Kidney capillary endothelial cell (primary cell): ENCODE measurements at regions not wholly inside any gene's neighbourhood (a gene's known extent, or its start where the extent isn't known, plus 50 kb on each side); places are given as distances from the start of the nearest gene placed in this dataset.
A peak's percentile ranks its signal among the peaks of the same experiment; 100 is the strongest.

ENCODE experiments used
- DNase-seq: peaks from one replicate; pipeline ENCODE4 v3.0.0-alpha.2; 2018; ENCODE audit warnings: low spot score

DNA sequence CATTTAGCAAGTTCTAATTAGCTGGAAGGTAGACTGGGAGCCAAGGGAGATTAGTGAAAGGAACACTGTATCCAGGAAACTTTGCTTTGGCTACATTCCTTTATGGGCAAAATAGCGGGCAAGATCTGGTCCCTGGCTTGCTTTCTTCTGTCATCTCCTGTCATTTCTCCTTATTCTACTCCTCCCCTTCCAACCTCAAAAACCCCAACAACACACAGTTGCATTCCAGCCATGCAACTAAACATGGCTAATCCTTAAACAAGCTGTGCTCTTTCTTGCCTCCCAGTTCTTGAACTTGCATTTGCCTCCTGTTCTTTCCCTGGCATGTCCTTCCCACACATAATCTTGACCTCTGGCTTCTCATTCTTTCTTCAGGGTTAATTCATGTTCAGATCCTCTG lies 59.5 kb upstream of the CDCA7L start:
- no peak for DNase-seq

DNA sequence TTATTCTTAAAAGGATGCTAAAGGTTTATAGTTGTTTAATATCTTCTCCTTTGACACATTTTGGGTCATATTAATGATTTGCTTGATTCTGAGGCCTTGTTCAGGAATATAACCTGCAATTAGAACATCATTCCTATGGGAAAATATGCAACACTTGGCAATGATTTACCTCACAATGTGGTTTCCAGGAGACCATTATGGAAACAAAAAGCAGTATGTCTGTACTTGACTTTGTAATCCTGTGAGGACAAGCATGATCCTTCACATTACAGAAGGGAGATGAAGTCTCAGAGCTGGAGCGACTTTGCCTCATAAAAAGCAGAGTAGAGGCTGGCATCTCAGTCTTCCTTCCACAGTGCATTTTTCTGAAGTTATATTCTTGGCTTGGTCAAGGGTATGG lies 57.0 kb upstream of the CDCA7L start:
- no peak for DNase-seq

DNA sequence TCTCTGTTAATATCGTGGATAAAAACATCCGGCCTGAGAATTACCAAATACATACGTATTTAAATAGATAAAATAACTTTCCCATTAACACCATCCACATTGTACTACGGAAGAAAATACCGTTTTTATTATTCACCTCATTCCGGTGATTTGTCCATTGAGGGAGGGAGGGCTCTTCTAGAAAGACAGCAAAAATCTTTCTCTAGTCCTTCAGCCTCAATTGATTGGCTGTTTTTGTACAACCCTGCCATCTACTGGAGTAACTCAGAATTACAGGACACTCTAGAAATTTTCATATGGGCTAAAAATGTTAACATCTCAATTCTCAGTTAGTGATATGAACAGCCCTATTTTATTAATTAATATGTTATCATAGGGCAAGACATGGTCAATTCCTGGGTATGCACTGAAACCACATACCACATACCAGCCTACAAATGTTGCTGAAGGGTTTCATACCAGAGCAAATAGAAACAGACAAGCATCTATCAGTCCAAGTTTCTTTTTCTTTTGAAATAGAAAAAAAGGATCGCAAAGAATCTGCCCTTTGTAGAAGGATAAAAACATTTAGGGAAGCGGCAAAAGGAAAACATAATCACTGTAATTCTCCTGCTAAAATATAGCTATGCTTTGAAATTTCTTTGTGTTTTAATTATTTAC lies 55.8 kb upstream of the CDCA7L start:
- peak; percentile 82 for DNase-seq

DNA sequence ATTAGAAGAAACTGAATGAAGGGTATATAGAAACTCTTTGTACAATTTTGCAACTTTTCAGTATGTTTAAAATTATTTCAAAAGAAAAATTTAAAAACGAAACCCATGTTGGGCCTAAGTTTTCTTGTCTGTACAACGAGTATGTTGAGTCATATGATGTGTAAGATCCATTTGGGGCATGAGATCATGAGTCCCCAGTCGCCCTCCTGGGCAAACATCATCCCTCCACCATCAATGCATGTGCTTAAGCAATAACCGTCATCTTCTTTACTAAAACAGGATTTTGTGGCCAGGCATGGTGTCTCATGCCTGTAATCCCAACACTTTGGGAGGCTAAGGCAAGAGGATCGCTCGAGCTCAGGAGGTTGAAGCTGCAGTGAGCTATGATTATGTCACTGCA lies 54.2 kb upstream of the CDCA7L start:
- no peak for DNase-seq

DNA sequence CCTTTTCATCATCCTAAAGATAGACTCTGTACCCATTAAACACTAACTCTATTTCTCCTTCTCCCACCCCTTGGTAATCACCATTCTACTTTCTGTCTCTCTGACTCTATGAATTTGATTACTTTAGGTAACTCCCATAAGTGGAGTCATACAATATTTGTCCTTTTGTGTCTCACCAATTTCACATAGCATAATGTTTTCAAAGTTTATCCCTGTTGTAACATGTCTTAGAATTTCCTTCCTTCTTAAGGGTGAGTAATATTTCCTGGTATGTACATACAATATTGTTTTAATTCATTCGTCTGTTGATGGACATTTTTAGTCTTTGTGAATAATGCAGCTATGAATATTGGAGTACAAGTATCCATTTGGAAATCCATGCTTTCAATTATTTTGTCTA lies 50.9 kb upstream of the CDCA7L start:
- peak; percentile 82 for DNase-seq
